ENCODE measurements at regions not wholly inside any gene's neighbourhood (a gene's known extent, or its start where the extent isn't known, plus 50 kb on each side); places are given as distances from the start of the nearest gene placed in this dataset.

GRCh38 chr2:129262934-129263333, 716.5 kb upstream of the RAB6C start:
- no peak overlapping the region for H3K9ac ChIP-seq (replicated peaks; ENCODE audit: extremely low read depth, insufficient read depth, low read length)
- no peaks in the 10 kb centered on the region for H3K27me3 ChIP-seq (ENCODE audit: control insufficient read depth in 2 of 2, insufficient read depth in 2 of 2, low read length in 2 of 2)
- H3K4me1 ChIP-seq (ENCODE audit: control insufficient read depth, extremely low read depth, insufficient read depth, low read length): no peaks in the 10 kb centered on the region
- TF ChIP-seq FOS (IDR thresholded peaks at IDR 0.05; ENCODE audit: borderline replicate concordance, insufficient read depth, low read length) (no peak), POLR2AphosphoS5 (IDR thresholded peaks at IDR 0.05; ENCODE audit: insufficient read depth, low read depth, low read length) (no peak), CTCF (IDR thresholded peaks at IDR 0.05; ENCODE audit: extremely low read depth in 1 of 2, insufficient read depth in 1 of 2, low read depth in 1 of 2, low read length in 2 of 2) (no peak), EZH2 (IDR thresholded peaks at IDR 0.05; ENCODE audit: borderline replicate concordance, low read depth, low read length, severe bottlenecking) (no peak), JUN (IDR thresholded peaks at IDR 0.05; ENCODE audit: borderline replicate concordance, insufficient read depth, insufficient read length, low read depth) (no peak), POLR2A (IDR thresholded peaks at IDR 0.05; ENCODE audit: low read depth, low read length) (no peak), MYC (IDR thresholded peaks at IDR 0.05; ENCODE audit: low read depth, low read length) (no peak)
- H3K4me3 ChIP-seq (replicated peaks in 1 of 3; ENCODE audit: insufficient read depth in 1 of 3, low read depth in 1 of 3, low read length in 3 of 3): no peak overlapping the region
- dilution Hi-C loops (cut with MboI; ENCODE audit: extremely low pct_ligation_motif_present, low sequenced_read_pairs): no loop called here
- POLR2A ChIA-PET: no interaction called here
- H3K27ac ChIP-seq (ENCODE audit: insufficient read depth, low read depth, low read length): no peak overlapping the region
- H3K79me2 ChIP-seq (ENCODE audit: control insufficient read depth, insufficient read depth, low read length): no peaks in the 10 kb centered on the region
- no peak overlapping the region for H2AFZ ChIP-seq (ENCODE audit: low read depth, low read length)
- intact Hi-C loops (cut with micrococcal nuclease): no loop called here
- DNase-seq (ENCODE audit: low read depth, low spot score) (no peak), FAIRE-seq (no peak)
- no TSS peak for BruUV-seq (replicated peaks)
- H4K20me1 ChIP-seq (replicated peaks; ENCODE audit: control insufficient read depth, extremely low read depth, insufficient read depth, low read length): no peaks in the 10 kb centered on the region
- H3K9me3 ChIP-seq (replicated peaks; ENCODE audit: control insufficient read depth, insufficient read depth, low read length): peaks cover 7% of the 10 kb centered on the region
- no peaks in the 10 kb centered on the region for H3K36me3 ChIP-seq (ENCODE audit: control insufficient read depth in 2 of 2, extremely low read depth in 1 of 2, insufficient read depth in 2 of 2, low read length in 2 of 2)
- H3K4me2 ChIP-seq (ENCODE audit: insufficient read depth, low read length): no peak overlapping the region
- H3K9me1 ChIP-seq (replicated peaks; ENCODE audit: control insufficient read depth, extremely low read depth, insufficient read depth, low read length): no peaks in the 10 kb centered on the region
- CTCF ChIA-PET: no interaction called here

GRCh38 chr2:129263939-129264338, 715.5 kb upstream of the RAB6C start:
- TF ChIP-seq MAX (IDR thresholded peaks at IDR 0.05; ENCODE audit: insufficient read depth, insufficient read length): no peak
- no peak for TF ChIP-seq GATA2 (IDR thresholded peaks at IDR 0.05; ENCODE audit: insufficient read depth, insufficient read length, low read depth, low read length)
- Histone ChIP-seq H3K4me3 (replicated peaks in 1 of 3; ENCODE audit: insufficient read depth in 1 of 3, low read depth in 1 of 3, low read length in 3 of 3) (no peak overlapping the region), H4K20me1 (replicated peaks; ENCODE audit: control insufficient read depth, extremely low read depth, insufficient read depth, low read length) (no peaks in the 10 kb centered on the region), H3K27ac (ENCODE audit: insufficient read depth, low read depth, low read length) (no peak overlapping the region), H3K4me2 (ENCODE audit: insufficient read depth, low read length) (no peak overlapping the region), H3K9ac (replicated peaks; ENCODE audit: extremely low read depth, insufficient read depth, low read length) (no peak overlapping the region), H3K9me1 (replicated peaks; ENCODE audit: control insufficient read depth, extremely low read depth, insufficient read depth, low read length) (no peaks in the 10 kb centered on the region), H3K79me2 (ENCODE audit: control insufficient read depth, insufficient read depth, low read length) (no peaks in the 10 kb centered on the region), H3K36me3 (ENCODE audit: control insufficient read depth in 2 of 2, extremely low read depth in 1 of 2, insufficient read depth in 2 of 2, low read length in 2 of 2) (no peaks in the 10 kb centered on the region), H3K27me3 (ENCODE audit: control insufficient read depth in 2 of 2, insufficient read depth in 2 of 2, low read length in 2 of 2) (no peaks in the 10 kb centered on the region), H3K4me1 (ENCODE audit: control insufficient read depth, extremely low read depth, insufficient read depth, low read length) (no peaks in the 10 kb centered on the region), H2AFZ (ENCODE audit: low read depth, low read length) (no peak overlapping the region), H3K9me3 (replicated peaks; ENCODE audit: control insufficient read depth, insufficient read depth, low read length) (peaks cover 7% of the 10 kb centered on the region)
- BruUV-seq (replicated peaks): no TSS peak
- DNase-seq (ENCODE audit: low read depth, low spot score) (no peak), FAIRE-seq (no peak)
- ChIA-PET POLR2A (no interaction called here), CTCF (no interaction called here)
- dilution Hi-C loops (cut with MboI; ENCODE audit: extremely low pct_ligation_motif_present, low sequenced_read_pairs) (no loop called here), intact Hi-C loops (cut with micrococcal nuclease) (no loop called here)
